ENCODE measurements at regions not wholly inside any gene's neighbourhood (a gene's known extent, or its start where the extent isn't known, plus 50 kb on each side); places are given as distances from the start of the nearest gene placed in this dataset.

DNA sequence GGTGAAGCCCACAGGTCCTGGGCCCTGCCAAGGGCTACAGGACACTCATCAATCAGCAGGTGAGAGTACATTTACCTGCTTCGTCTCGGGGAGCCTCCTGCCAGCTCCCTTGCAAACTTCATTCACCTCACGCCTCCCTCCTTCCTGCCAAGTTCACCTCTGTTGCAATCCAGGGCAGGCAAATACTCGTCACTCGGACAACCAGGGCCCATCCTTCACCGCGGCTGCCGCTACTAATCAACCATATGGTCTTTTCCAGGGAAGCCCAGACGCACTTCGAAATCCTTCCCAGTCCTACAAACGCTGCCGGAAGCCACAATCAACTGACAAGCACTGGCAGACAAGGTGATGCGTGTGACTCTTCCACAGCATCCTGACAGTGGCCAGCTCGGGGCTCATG lies 200.7 kb upstream of the NSMCE3 start:
- TF ChIP-seq, protein P1, sequence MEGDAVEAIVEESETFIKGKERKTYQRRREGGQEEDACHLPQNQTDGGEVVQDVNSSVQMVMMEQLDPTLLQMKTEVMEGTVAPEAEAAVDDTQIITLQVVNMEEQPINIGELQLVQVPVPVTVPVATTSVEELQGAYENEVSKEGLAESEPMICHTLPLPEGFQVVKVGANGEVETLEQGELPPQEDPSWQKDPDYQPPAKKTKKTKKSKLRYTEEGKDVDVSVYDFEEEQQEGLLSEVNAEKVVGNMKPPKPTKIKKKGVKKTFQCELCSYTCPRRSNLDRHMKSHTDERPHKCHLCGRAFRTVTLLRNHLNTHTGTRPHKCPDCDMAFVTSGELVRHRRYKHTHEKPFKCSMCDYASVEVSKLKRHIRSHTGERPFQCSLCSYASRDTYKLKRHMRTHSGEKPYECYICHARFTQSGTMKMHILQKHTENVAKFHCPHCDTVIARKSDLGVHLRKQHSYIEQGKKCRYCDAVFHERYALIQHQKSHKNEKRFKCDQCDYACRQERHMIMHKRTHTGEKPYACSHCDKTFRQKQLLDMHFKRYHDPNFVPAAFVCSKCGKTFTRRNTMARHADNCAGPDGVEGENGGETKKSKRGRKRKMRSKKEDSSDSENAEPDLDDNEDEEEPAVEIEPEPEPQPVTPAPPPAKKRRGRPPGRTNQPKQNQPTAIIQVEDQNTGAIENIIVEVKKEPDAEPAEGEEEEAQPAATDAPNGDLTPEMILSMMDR (IDR thresholded peaks at IDR 0.05): no peak
- no peak for TF ChIP-seq EZH2phosphoT487 (IDR thresholded peaks at IDR 0.05)
- no peak for TF ChIP-seq EZH2 (IDR thresholded peaks at IDR 0.05)
